GM18498 (cell line): ENCODE measurements at regions not wholly inside any gene's neighbourhood (a gene's known extent, or its start where the extent isn't known, plus 50 kb on each side); places are given as distances from the start of the nearest gene placed in this dataset.
"Not testable (repeated sequence)": the region's sequence is repeated elsewhere in the genome, so short reads cannot be mapped to it uniquely, and the experiment has no call there.

Source experiments
- ATAC-seq: cut with Tn5 transposase; IDR thresholded peaks from one replicate; pipeline ENCODE4 v1.9.1; 2021; ENCODE audit warnings: mild to moderate bottlenecking, moderate library complexity; ENCODE audit not compliant: unreplicated experiment

DNA sequence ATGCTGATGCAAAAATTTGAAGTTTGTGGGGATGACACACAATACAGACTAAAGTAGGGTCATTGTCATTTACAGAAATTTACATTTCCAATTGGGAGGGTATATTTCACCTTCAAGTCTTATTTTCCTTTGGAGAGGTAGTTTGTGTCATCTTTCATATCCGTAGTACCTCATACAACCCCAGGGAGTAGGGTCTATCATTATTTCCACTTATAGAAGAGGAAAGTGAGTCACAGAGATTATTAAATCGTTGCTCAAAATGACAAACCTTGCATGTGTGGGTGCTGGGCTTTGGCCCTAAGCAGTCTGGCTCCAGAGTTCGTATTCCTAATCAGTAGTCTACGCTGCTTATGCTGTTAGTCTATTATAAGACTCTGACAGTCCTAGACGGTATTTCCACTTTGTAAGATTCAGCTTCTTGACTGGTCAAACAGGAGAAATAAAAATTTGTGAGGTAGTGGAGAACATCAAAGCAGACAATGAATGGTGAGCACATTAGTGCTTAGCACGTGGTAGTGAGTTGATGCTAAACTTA lies 516.5 kb downstream of the PCDH7 start:
- no peak for ATAC-seq

GRCh38 chr4:31237233-31237632 lies 517.1 kb downstream of the PCDH7 start:
- ATAC-seq: no peak

- ATAC-seq: no peak
Observed at GRCh38 chr4:31239886-31240285, 519.7 kb downstream of the PCDH7 start.

DNA sequence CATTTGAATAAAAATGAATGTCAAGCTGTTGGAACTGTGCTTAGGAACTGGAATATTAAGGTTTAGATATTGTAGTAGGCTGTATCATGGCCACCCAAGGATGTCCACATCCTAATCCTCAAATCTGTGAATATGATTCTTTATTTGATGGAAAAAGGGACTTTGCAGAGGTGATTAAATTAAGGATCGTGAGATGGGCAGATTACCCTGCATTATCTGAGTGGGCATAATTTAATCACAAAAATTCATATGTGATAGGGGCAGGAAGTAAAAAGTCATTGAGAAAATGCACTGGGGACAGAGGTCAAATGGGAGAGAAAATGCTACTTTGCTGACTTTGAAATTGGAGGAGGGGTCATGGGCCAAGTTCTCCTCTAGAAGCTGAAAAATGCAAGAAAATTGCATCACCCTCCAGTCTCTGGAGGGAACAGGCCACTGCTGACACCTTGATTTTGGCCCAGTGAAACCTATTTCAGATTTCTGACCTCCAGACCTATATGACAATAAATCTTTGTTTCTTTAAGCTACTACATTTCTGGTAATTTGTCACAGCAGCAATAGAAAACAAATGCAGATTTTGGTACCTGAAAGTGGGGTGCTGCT lies 521.4 kb downstream of the PCDH7 start:
- ATAC-seq: no peak

DNA sequence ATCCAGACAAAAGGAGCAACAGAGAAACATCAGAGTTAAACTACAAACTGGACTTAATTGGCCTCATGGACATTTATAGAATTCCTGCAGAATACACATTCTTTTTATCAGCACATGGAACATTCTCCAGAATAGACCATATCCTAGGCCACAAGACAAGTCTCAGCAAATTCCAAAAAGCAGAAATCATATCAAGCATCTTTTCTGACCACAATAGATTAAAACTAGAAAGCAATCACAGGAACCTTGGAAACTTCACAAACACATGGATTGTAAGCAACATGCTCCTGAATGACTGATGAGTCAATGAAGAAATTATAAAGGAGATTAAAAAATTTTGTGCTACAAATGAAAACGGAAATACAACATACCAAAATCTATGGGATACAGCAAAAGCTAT lies 526.7 kb downstream of the PCDH7 start:
- ATAC-seq: no peak

GRCh38 chr4:31259119-31259518 lies 539.0 kb downstream of the PCDH7 start:
- no peak for ATAC-seq

- ATAC-seq: no peak
Observed at GRCh38 chr4:31261632-31262031, 541.5 kb downstream of the PCDH7 start.

DNA sequence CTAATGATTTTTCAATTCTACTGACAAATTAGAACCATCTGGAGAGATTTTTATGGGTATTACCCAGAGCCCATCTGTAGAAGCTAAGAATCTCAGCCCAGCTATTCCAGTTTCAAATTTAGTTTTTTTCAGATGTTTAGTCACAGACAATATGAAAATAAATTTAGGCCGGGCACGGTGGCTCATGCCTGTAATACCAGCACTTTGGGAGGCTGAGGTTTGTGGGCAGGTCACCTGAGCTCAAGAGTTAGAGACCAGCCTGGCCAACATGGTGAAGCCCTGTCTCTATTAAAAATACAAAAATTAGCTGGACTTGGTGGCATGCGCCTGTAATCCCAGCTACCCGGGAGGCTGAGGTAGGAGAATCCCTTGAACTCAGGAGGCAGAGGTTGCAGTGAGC lies 545.9 kb downstream of the PCDH7 start:
- ATAC-seq: not testable (repeated sequence)

DNA sequence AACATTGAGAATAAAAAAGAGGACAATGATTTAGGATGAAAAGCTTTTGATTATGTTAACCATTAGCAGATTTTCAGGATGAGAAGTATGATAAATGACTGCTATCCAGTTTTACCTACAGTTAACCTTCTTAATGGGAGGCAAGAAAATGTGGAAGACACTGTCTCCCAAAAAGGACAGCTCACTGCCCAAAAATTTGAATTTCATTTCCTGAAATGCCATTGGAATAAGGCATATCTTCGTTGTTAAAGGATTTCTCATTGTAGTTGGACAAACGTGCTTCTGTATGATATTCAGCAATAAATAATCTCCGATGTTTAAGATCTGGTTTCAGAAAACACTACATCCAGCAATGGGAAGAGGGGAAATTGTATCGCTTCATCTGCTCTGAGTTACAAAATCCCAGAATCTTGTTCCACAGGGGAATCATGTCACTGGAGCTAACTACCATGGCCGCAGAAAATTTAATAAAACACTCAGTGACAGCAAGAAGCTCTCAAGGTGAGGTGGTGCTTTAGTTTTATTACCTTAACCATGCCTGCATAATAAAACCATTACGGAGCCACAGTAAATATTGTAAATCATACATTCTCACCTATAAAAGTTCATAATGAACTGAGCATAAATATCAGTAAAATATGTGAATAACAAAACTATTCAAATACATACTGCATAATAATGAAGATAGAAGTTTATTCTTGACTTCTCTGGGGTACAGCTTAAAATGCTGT lies 552.3 kb downstream of the PCDH7 start:
- no peak for ATAC-seq

- ATAC-seq: no peak
Observed at GRCh38 chr4:31275906-31276305, 555.7 kb downstream of the PCDH7 start.

- ATAC-seq: no peak
Observed at GRCh38 chr4:31283679-31284078, 563.5 kb downstream of the PCDH7 start.

DNA sequence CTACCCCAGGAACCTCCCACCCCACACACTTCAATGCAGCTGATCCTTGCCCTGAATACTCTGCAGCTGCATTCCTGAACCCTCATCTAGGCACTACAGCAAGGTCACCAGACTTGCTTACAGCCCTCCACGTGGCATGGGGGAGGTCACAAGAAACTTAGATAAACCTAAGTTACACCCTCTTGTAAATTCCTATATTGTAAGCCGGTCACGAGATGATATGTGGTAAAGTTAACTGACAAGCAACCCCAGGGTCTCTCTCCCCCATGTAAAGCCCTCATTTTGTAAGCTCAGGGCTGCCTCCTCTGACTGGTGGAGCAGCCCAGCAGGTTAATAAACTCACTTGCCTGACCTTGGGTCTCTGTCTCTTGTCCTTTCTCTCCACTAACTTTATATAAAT lies 570.7 kb downstream of the PCDH7 start:
- ATAC-seq: peak; percentile 62

DNA sequence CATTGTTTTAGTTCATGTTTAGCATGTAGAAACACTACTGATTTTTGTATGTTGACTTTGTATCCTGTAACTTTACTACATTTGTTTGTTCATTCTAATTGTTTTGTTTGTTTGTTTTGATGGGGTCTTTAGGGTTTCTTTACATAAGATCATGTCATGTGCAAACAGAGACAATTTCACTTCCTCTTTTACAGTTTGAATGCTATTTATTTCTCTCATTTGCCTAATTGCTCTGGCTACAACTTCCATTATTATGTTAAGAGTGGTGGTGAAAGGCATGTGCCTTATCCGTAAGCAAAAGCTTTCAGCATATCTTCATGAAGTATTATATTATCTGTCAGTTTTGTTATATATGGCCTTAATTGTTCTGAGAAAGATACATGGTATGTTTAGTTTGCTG lies 571.1 kb downstream of the PCDH7 start:
- ATAC-seq: peak; percentile 97

- no peak for ATAC-seq
Observed at GRCh38 chr4:31294655-31295480, 574.7 kb downstream of the PCDH7 start.

DNA sequence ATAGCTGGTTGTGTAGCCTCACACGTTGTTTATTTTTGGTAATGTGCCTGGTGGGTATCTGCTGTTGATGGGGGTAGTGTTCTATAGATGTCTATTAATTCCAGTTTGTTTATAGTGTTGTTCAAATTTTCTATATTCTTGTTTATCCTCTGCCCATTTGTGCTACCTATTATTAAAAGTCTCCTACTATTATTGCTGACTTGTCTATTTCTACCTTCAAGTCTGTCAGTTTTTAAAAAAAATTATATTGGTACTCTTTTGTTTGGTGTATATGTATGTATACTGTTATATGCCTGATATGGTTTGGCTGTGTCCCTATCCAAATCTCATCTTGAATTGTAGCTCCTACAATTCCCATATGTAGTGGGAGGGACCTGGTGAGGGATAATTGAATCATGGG lies 578.6 kb downstream of the PCDH7 start:
- ATAC-seq: no peak

DNA sequence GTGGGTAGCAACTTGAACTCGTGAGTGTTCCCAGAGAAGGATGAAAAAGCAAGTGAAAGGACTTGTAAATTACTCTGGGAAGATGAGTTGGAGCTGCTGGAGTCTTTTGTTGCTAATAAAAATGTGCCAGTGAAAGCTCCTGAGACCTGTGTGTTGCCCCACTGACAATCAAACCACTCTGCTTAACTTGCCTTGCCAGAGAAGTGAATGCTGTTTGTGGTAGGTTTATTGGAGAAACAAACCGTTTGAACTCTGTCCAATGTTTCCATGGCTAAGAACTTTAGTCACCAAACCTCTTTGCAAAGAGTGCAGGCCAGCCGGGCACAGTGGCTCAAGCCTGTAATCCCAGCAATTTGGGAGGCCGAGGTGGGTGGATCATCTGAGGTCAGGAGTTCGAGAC lies 586.9 kb downstream of the PCDH7 start:
- no peak for ATAC-seq

GRCh38 chr4:31324814-31325213 lies 604.6 kb downstream of the PCDH7 start:
- no peak for ATAC-seq

- ATAC-seq: no peak
Observed at GRCh38 chr4:31325300-31325699, 605.1 kb downstream of the PCDH7 start.

DNA sequence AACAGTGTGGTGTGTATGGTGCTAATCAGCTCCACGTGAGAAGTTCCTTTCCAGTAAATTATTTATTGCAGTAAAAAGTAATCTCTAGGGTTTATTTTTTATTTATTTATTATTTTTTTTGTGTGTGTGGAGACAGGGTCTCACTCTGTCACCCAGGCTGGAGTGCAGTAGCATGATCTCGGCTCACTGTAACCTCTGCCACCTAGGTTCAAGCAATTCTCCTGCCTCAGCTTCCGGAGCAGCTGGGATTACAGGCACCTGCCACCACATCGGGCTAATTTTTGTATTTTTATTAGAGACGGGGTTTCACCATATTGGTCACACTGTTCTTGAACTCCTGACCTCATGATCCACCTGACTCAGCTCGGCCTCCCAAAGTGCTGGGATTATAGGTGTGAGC lies 606.9 kb downstream of the PCDH7 start:
- no peak for ATAC-seq

DNA sequence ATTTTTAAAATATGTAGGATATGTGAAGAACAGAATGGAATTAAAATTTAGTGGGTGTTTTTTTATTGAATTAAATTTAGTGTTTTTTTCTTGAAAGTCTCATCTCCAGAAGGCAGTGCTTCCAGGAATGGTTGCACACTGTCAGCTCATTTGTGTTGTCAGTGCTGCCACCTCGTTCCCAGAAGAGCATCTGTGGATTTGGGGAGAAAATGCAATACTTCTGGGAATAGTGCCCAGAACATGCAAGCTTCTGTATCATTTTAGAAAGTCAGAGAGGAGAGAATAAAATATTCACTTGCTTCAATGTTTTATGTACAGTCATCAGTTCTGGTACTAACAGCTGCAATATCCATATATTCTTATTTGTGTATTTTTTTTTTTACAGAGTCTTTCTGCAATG lies 608.8 kb downstream of the PCDH7 start:
- ATAC-seq: no peak

- ATAC-seq: no peak
Observed at GRCh38 chr4:31334086-31334910, 614.1 kb downstream of the PCDH7 start.
